ENCODE measurements at regions not wholly inside any gene's neighbourhood (a gene's known extent, or its start where the extent isn't known, plus 50 kb on each side); places are given as distances from the start of the nearest gene placed in this dataset.

- TF ChIP-seq, protein P1, sequence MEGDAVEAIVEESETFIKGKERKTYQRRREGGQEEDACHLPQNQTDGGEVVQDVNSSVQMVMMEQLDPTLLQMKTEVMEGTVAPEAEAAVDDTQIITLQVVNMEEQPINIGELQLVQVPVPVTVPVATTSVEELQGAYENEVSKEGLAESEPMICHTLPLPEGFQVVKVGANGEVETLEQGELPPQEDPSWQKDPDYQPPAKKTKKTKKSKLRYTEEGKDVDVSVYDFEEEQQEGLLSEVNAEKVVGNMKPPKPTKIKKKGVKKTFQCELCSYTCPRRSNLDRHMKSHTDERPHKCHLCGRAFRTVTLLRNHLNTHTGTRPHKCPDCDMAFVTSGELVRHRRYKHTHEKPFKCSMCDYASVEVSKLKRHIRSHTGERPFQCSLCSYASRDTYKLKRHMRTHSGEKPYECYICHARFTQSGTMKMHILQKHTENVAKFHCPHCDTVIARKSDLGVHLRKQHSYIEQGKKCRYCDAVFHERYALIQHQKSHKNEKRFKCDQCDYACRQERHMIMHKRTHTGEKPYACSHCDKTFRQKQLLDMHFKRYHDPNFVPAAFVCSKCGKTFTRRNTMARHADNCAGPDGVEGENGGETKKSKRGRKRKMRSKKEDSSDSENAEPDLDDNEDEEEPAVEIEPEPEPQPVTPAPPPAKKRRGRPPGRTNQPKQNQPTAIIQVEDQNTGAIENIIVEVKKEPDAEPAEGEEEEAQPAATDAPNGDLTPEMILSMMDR (IDR thresholded peaks at IDR 0.05), result no peak
- TF ChIP-seq POLR2AphosphoS5 (IDR thresholded peaks at IDR 0.05) (no peak), EP300 (IDR thresholded peaks at IDR 0.05) (no peak), POLR2A (IDR thresholded peaks at IDR 0.05) (no peak)
Measured at GRCh38 chr14:105600939-105601359, 74.6 kb downstream of the TMEM121 start.

Data from stomach (tissue), 4 donors.